Thymus (tissue), 11 donors: ENCODE measurements at regions not wholly inside any gene's neighbourhood (a gene's known extent, or its start where the extent isn't known, plus 50 kb on each side); places are given as distances from the start of the nearest gene placed in this dataset.

ENCODE experiments used
- DNase-seq, 9 donors: peaks; one replicate each; pipeline ENCODE4 v3.0.0-alpha.2; 2013; ENCODE audit warnings: low spot score in 9 of 9, low read depth in 6 of 9, missing footprints in 1 of 9
- H3K27ac ChIP-seq, 2 donors: one replicate each; pipeline ENCODE4 v1.5.1; 2013; ENCODE audit warnings: control low read depth in 1 of 2, low read depth in 1 of 2, low read length in 1 of 2, mild to moderate bottlenecking in 1 of 2, moderate library complexity in 1 of 2
- H3K27me3 ChIP-seq, 2 donors: one replicate each; pipeline ENCODE4 v1.5.1; 2013; ENCODE audit warnings: low read length in 1 of 2; ENCODE audit not compliant: control insufficient read depth in 2 of 2, insufficient read depth in 1 of 2
- H3K36me3 ChIP-seq, 2 donors: one replicate each; pipeline ENCODE4 v1.5.1; 2013; ENCODE audit warnings: low read length in 1 of 2, mild to moderate bottlenecking in 1 of 2, moderate library complexity in 1 of 2; ENCODE audit not compliant: control insufficient read depth in 2 of 2, insufficient read depth in 2 of 2
- H3K4me1 ChIP-seq, 2 donors: one replicate each; pipeline ENCODE4 v1.5.1; 2013; ENCODE audit warnings: low read length in 2 of 2; ENCODE audit not compliant: control insufficient read depth in 2 of 2, insufficient read depth in 2 of 2
- H3K4me3 ChIP-seq, 2 donors: one replicate each; pipeline ENCODE4 v1.5.1; 2013; ENCODE audit warnings: low read length in 2 of 2, control low read depth in 1 of 2, mild to moderate bottlenecking in 1 of 2
- H3K9me3 ChIP-seq, 2 donors: one replicate each; pipeline ENCODE4 v1.5.1; 2013; ENCODE audit warnings: low read length in 1 of 2, mild to moderate bottlenecking in 1 of 2; ENCODE audit not compliant: control insufficient read depth in 2 of 2, insufficient read depth in 1 of 2
- WGBS: extraction: QIAGEN DNeasy Blood & Tissue Kit; methylation state at CpG from one replicate; pipeline ENCODE4 v1.1.7; 2013; 5-methylcytosine and 5-hydroxymethylcytosine counted together
- donor health status: healthy.

DNA sequence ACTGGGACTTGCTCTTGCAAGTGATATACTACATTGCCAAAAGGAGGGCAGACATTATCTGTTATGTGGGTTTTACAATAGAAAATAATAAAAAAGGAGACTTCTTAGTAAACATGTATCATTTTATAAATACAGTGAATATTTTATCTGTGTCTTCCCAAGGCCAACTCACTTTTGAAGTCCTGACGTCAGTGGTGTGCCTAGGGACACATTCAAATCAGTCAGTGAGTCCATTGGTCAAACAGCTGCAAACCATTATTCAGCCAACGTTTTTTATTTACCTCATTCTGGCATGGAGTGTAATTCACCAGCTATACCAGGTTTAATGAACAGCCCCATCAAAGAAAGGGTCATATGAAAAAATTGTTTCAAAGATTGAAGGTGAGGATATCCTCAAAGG, 263.7 kb downstream of the IPMK start:
- Histone ChIP-seq H3K27me3 (no peaks in the 10 kb centered on the region), H3K4me1 (no peaks in the 10 kb centered on the region), H3K4me3 (no peak overlapping the region), H3K27ac (no peak overlapping the region), H3K9me3 (no peaks in the 10 kb centered on the region), H3K36me3 (no peaks in the 10 kb centered on the region)
- WGBS, result 75% methylated on average over 2 of the region's 2 CpGs
- DNase-seq, result no peak

DNA sequence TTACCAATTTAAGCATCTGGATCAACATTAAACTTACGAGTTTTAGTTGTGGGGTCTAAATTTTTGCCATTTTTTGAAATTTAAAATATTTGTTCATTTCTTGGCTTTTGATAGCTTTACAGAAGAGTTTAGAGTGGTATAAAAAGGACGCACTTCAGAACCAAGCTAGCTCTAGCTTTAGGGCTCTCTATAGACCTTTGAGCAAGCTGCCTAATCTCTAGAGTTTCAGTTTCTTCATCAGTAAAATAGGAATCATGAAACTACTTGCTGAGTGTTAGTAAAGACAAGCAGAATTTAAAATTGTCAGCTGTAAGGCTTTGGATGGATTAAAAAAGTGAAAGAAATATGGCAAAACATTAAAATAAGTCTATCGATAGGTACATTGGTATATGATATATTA, 266.5 kb downstream of the IPMK start:
- Histone ChIP-seq H3K36me3 (no peaks in the 10 kb centered on the region), H3K4me3 (no peak overlapping the region), H3K27me3 (no peaks in the 10 kb centered on the region), H3K4me1 (no peaks in the 10 kb centered on the region), H3K9me3 (no peaks in the 10 kb centered on the region), H3K27ac (no peak overlapping the region)
- no peak for DNase-seq
- WGBS, result 80% methylated on average over 3 of the region's 3 CpGs

DNA sequence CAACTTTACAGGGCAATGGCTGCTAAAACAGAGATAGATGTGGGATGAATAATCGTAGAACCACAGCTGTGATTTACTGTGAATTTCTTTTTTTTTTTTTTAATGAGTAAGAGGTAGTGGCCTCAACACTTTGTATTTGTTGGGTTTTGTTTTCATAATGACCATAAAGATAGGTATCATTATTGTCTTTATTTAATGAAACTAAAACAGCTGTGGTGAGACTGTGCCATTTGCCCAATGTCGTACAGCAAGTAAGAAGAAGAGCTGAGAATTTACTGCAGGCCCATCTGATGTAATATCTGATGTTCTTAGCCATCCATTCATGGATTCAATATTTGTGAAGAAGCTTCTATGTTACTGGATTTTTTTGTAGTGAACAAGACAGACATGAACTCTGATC, 271.2 kb downstream of the IPMK start:
- no peak for DNase-seq
- no peak overlapping the region for H3K4me3 ChIP-seq
- WGBS, result 95% methylated on average over 2 of the region's 2 CpGs
- H3K27me3 ChIP-seq, result no peaks in the 10 kb centered on the region
- H3K27ac ChIP-seq, result no peak overlapping the region
- H3K36me3 ChIP-seq, result no peaks in the 10 kb centered on the region
- H3K9me3 ChIP-seq, result no peaks in the 10 kb centered on the region
- no peaks in the 10 kb centered on the region for H3K4me1 ChIP-seq

DNA sequence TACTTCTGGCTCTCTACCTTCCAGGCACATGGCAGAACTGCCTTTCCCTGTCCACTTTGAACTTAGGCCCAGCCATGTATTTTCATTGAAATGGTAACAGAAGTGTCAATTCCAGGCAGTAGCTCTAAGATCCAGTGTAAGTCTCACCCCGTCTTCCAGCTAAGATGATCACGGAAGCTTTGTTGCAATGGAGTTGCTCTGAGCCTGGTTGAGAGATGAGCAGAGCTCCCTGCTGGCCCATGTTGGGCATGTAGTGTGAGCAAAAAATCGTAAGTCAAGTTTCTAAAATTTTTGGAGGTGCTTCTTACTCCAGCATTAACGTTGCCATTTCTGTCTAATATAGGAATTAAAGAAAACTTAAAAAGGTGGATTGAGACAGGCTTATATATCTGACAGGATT, 274.4 kb downstream of the IPMK start:
- H3K9me3 ChIP-seq, result no peaks in the 10 kb centered on the region
- 91% methylated on average over 4 of the region's 4 CpGs for WGBS

DNA sequence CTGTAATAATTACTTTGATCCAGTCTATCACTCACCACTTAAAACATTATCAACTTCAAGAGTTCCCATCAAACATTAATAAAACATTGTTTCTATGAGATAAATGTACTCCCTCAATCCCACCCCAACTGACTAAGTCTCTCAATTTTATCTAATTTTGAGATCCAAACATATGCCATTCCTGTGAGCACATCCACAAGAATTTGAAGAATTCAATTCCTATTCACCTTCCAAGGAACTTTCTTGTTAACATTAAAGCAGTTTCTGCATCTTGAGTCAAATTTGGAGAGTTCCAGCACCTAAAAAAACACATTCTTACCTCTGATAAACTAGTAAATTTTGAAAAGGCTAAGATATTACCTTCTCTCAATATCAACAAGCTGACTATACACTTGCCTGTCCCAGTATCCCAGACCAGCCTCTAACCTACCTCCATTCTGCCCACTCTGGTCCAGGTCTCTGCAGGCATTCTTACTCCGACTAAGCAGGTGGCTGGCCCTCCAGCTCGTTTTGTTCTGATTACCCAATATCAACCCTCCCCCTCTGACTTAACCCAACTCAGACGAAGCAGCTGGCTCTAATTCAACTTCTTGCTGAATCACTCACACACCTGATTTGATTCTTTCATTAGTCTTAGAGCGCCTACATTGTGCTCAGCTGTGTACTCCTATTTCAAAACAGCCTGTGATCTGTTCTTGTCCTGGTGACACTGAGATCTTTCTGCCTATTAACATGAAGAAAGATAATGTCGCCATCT, 275.2 kb downstream of the IPMK start:
- H3K27ac ChIP-seq, result no peak overlapping the region
- H3K9me3 ChIP-seq, result no peaks in the 10 kb centered on the region
- DNase-seq, result no peak
- H3K36me3 ChIP-seq, result no peaks in the 10 kb centered on the region
- no peaks in the 10 kb centered on the region for H3K4me1 ChIP-seq
- no peak overlapping the region for H3K4me3 ChIP-seq
- H3K27me3 ChIP-seq, result no peaks in the 10 kb centered on the region
- 74% methylated on average over 5 of the region's 5 CpGs for WGBS

More for the DNA sequence above, 274.4 kb downstream of the IPMK start:
- Histone ChIP-seq H3K27ac (no peak overlapping the region), H3K4me3 (no peak overlapping the region), H3K27me3 (no peaks in the 10 kb centered on the region), H3K4me1 (no peaks in the 10 kb centered on the region), H3K36me3 (no peaks in the 10 kb centered on the region)
- DNase-seq, result no peak

DNA sequence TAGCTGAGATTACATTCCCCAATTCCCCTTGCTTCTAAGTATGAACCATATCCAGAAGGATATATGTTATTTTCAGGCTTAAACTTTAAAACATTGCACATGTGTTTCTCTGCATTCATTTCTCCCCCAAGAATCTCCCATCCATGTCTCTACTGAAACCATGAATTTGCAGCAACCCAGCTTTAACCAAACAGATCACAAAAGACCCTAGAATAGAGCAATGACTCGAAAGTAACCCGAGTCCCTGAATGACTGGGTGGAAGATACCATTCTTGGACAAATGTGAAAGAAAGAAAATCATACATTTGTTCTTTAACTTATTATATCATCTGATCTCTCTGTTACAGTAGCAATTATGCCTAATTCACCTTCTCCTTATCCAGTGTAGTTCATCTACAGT, 278.7 kb downstream of the IPMK start:
- 88% methylated on average over 2 of the region's 2 CpGs for WGBS
- no peaks in the 10 kb centered on the region for H3K9me3 ChIP-seq
- no peaks in the 10 kb centered on the region for H3K4me1 ChIP-seq

DNA sequence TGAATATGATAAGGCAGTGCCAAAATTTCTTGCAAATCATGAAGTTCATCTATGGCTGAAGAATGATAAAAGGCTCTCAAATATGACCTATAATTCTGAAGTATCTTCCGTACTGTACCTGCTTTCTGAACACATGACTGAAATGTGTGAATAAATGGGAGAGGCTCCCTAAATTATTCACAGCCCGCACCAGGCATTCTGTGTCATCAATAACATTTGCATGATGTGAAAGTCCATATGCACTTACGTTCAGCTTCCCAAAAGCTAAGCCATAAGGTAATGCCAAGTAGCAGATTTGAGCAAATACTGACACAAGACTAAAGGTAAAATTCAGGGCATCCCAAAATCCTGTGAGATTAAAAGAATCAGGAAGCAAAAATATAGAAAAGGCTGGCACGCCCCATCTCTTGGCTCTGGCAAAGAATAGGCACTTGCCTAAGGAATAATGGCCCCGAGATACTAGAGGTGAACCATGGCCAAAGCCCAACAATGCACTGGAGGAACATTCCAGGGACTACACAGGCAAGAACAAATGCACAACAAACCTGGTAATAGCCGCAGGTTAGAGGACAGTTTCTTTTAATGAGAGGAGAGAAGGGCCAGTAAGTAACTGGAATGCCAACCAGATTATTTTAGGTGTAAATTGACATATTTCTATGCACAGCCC, 280.5 kb downstream of the IPMK start:
- Histone ChIP-seq H3K4me1 (no peaks in the 10 kb centered on the region), H3K4me3 (no peak overlapping the region), H3K27me3 (no peaks in the 10 kb centered on the region), H3K9me3 (no peaks in the 10 kb centered on the region), H3K36me3 (no peaks in the 10 kb centered on the region), H3K27ac (no peak overlapping the region)
- 91% methylated on average over 6 of the region's 6 CpGs for WGBS
- no peak for DNase-seq

More for the DNA sequence above, 278.7 kb downstream of the IPMK start:
- no peak for DNase-seq
- H3K36me3 ChIP-seq, result no peaks in the 10 kb centered on the region
- H3K4me3 ChIP-seq, result no peak overlapping the region
- H3K27me3 ChIP-seq, result no peaks in the 10 kb centered on the region
- no peak overlapping the region for H3K27ac ChIP-seq

DNA sequence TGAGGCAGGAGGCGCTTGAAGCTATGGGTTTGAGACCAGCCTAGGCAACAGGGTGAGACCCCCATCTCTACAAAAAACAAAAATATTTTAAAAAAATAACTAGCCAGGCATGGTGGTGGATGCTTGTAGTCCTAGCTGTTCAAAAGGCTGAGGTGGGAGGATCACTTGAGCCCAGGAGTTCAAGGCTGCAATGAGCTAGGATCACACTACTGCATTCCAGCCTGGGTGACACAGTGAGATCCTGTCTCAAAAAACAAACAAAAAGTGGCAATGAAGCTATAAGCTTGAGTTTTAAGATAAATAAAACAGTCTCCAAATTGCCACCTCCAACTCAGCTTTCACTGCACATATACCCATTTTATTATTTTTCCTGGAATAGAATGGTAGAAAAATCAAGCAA, 281.3 kb downstream of the IPMK start:
- H3K9me3 ChIP-seq, result no peaks in the 10 kb centered on the region
- no peak overlapping the region for H3K4me3 ChIP-seq
- H3K27me3 ChIP-seq, result no peaks in the 10 kb centered on the region
- DNase-seq, result no peak
- H3K27ac ChIP-seq, result no peak overlapping the region
- no peaks in the 10 kb centered on the region for H3K36me3 ChIP-seq
- no peaks in the 10 kb centered on the region for H3K4me1 ChIP-seq
- WGBS, result 97% methylated on average over 1 of the region's 1 CpG

DNA sequence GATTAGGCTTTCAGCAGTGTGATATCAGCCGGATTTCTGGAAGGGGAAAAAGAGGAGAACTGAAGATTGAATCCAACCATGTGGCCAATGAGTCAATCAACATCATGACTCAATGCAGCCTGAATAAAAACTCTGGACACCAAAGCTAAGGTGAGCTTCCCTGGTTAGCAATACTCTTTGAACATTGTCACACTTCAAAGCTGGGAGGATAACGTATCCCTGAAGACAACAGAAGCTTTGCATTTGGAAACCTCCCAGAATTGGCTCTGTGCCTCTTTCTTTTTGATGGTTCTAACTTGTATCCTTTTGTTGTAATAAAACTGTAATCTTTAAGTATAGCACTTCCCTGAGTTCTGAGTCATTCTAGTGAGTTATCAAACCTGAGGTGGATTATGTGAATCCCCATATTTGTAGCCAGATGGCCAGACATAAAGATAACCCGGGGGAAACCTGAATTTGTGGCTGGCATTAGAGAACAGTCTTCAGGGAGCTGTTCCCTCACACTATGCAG, 284.4 kb downstream of the IPMK start:
- Histone ChIP-seq H3K27ac (no peak overlapping the region), H3K4me1 (no peaks in the 10 kb centered on the region), H3K27me3 (no peaks in the 10 kb centered on the region), H3K4me3 (no peak overlapping the region), H3K9me3 (no peaks in the 10 kb centered on the region), H3K36me3 (no peaks in the 10 kb centered on the region)
- 44% methylated on average over 3 of the region's 3 CpGs for WGBS
- no peak for DNase-seq
